NB4 (cell line): ENCODE measurements at regions not wholly inside any gene's neighbourhood (a gene's known extent, or its start where the extent isn't known, plus 50 kb on each side); places are given as distances from the start of the nearest gene placed in this dataset.

Experiments used
- DNase-seq: peaks from one replicate; pipeline ENCODE4 v3.0.0; 2010; ENCODE audit warnings: low read depth
- H3K4me3 ChIP-seq: one replicate; pipeline ENCODE4 v1.5.1; 2011; ENCODE audit warnings: mild to moderate bottlenecking, low read depth, low read length, moderate library complexity
- CTCF ChIP-seq: IDR thresholded peaks from one replicate; pipeline ENCODE4 v1.5.1; 2012; ENCODE audit warnings: low read depth, low read length
- MAX ChIP-seq: IDR thresholded peaks from 2 replicates; pipeline ENCODE4 v1.6.1; 2011; ENCODE audit warnings: low read depth, low read length
- MYC ChIP-seq: IDR thresholded peaks from 2 replicates; pipeline ENCODE4 v1.6.1; 2011; ENCODE audit warnings: low read depth, low read length
- POLR2A ChIP-seq: IDR thresholded peaks from 2 replicates; pipeline ENCODE4 v1.6.1; 2011; ENCODE audit warnings: mild to moderate bottlenecking; ENCODE audit not compliant: insufficient read length; ENCODE audit errors: extremely low read depth

GRCh38 chr3:74787011-74787410 is 172.6 kb upstream of the CNTN3 start:
- TF ChIP-seq CTCF (no peak), MAX (no peak), MYC (no peak), POLR2A (no peak)
- no peak for DNase-seq
- no peak overlapping the region for H3K4me3 ChIP-seq

- DNase-seq = no peak
- no peak overlapping the region for H3K4me3 ChIP-seq
- TF ChIP-seq POLR2A (no peak), MAX (no peak), CTCF (no peak), MYC (no peak)
Measured at GRCh38 chr3:74771401-74771800, 156.9 kb upstream of the CNTN3 start.

GRCh38 chr3:74768010-74768409 is 153.6 kb upstream of the CNTN3 start:
- TF ChIP-seq POLR2A (no peak), MYC (no peak), MAX (no peak), CTCF (no peak)
- no peak for DNase-seq

GRCh38 chr3:74766405-74766804 is 151.9 kb upstream of the CNTN3 start:
- DNase-seq = no peak
- TF ChIP-seq POLR2A = no peak
- no peak for TF ChIP-seq CTCF
- TF ChIP-seq MYC = no peak
- TF ChIP-seq MAX = no peak
- H3K4me3 ChIP-seq = no peak overlapping the region

More at GRCh38 chr3:74768010-74768409, 153.6 kb upstream of the CNTN3 start:
- H3K4me3 ChIP-seq = no peak overlapping the region

- TF ChIP-seq MAX (no peak), CTCF (no peak), POLR2A (no peak), MYC (no peak)
- no peak overlapping the region for H3K4me3 ChIP-seq
- no peak for DNase-seq
Measured at GRCh38 chr3:74763830-74764229, 149.4 kb upstream of the CNTN3 start.

- no peak for DNase-seq
- TF ChIP-seq MAX (no peak), MYC (no peak), POLR2A (no peak), CTCF (no peak)
- no peak overlapping the region for H3K4me3 ChIP-seq
Measured at GRCh38 chr3:74756674-74757073, 142.2 kb upstream of the CNTN3 start.
